ENCODE measurements at regions not wholly inside any gene's neighbourhood (a gene's known extent, or its start where the extent isn't known, plus 50 kb on each side); places are given as distances from the start of the nearest gene placed in this dataset.

GRCh38 chr20:24738981-24739633, 210.0 kb upstream of the CST7 start:
- Histone ChIP-seq H3K36me3 (replicated peaks; ENCODE audit: insufficient read depth, low read length) (no peaks in the 10 kb centered on the region), H3K4me3 (ENCODE audit: low read length) (no peak overlapping the region), H2AFZ (ENCODE audit: low read length) (no peak overlapping the region), H3K9me2 (replicated peaks; ENCODE audit: insufficient read depth, low read length) (no peaks in the 10 kb centered on the region), H3K9ac (ENCODE audit: low read length) (no peak overlapping the region), H3K79me2 (ENCODE audit: low read length) (no peaks in the 10 kb centered on the region), H3K4me1 (ENCODE audit: low read length) (no peaks in the 10 kb centered on the region), H3K27me3 (replicated peaks; ENCODE audit: insufficient read depth, low read length) (peaks cover 8% of the 10 kb centered on the region; the same call in 1 of the 2 replicates), H4K20me1 (ENCODE audit: insufficient read depth, low read length) (no peaks in the 10 kb centered on the region), H3K4me2 (ENCODE audit: low read depth, low read length) (peak overlapping the region; percentile 50; the same call in 1 of the 2 replicates), H3K27ac (ENCODE audit: low read length) (no peak overlapping the region), H3F3A (ENCODE audit: insufficient read depth, low read length) (no peaks in the 10 kb centered on the region), H3K9me3 (replicated peaks; ENCODE audit: insufficient read depth, low read length) (no peaks in the 10 kb centered on the region)
- peak; percentile 60 for DNase-seq
- TF ChIP-seq CTCF (IDR thresholded peaks at IDR 0.05; ENCODE audit: low read length): no peak
- no peak for TF ChIP-seq EZH2 (optimal IDR thresholded peaks at IDR 0.05; ENCODE audit: low read depth, low read length)
- TF ChIP-seq EZH2phosphoT487 (IDR thresholded peaks at IDR 0.05; ENCODE audit: low read length): no peak

- TF ChIP-seq CTCF (IDR thresholded peaks at IDR 0.05; ENCODE audit: low read length) (no peak), EZH2phosphoT487 (IDR thresholded peaks at IDR 0.05; ENCODE audit: low read length) (no peak), EZH2 (optimal IDR thresholded peaks at IDR 0.05; ENCODE audit: low read depth, low read length) (no peak)
- H3K9me2 ChIP-seq (replicated peaks; ENCODE audit: insufficient read depth, low read length): no peaks in the 10 kb centered on the region
Measured at GRCh38 chr20:24739746-24740145, 209.3 kb upstream of the CST7 start.

GRCh38 chr20:24741493-24742072, 207.5 kb upstream of the CST7 start:
- Histone ChIP-seq H2AFZ (ENCODE audit: low read length) (no peak overlapping the region), H3K4me1 (ENCODE audit: low read length) (no peaks in the 10 kb centered on the region), H3F3A (ENCODE audit: insufficient read depth, low read length) (no peaks in the 10 kb centered on the region), H3K79me2 (ENCODE audit: low read length) (no peaks in the 10 kb centered on the region), H3K9me3 (replicated peaks; ENCODE audit: insufficient read depth, low read length) (no peaks in the 10 kb centered on the region), H3K4me2 (ENCODE audit: low read depth, low read length) (no peak overlapping the region), H3K9me2 (replicated peaks; ENCODE audit: insufficient read depth, low read length) (no peaks in the 10 kb centered on the region), H3K9ac (ENCODE audit: low read length) (no peak overlapping the region), H3K36me3 (replicated peaks; ENCODE audit: insufficient read depth, low read length) (no peaks in the 10 kb centered on the region), H4K20me1 (ENCODE audit: insufficient read depth, low read length) (no peaks in the 10 kb centered on the region), H3K4me3 (ENCODE audit: low read length) (no peak overlapping the region), H3K27me3 (replicated peaks; ENCODE audit: insufficient read depth, low read length) (peaks cover 8% of the 10 kb centered on the region; the same call in 1 of the 2 replicates), H3K27ac (ENCODE audit: low read length) (no peak overlapping the region)
- DNase-seq: no peak
- no peak for TF ChIP-seq EZH2phosphoT487 (IDR thresholded peaks at IDR 0.05; ENCODE audit: low read length)
- TF ChIP-seq EZH2 (optimal IDR thresholded peaks at IDR 0.05; ENCODE audit: low read depth, low read length): no peak
- no peak for TF ChIP-seq CTCF (IDR thresholded peaks at IDR 0.05; ENCODE audit: low read length)

More at GRCh38 chr20:24739746-24740145, 209.3 kb upstream of the CST7 start:
- no peaks in the 10 kb centered on the region for H3F3A ChIP-seq (ENCODE audit: insufficient read depth, low read length)
- H2AFZ ChIP-seq (ENCODE audit: low read length): no peak overlapping the region
- H3K27ac ChIP-seq (ENCODE audit: low read length): no peak overlapping the region
- no peaks in the 10 kb centered on the region for H3K79me2 ChIP-seq (ENCODE audit: low read length)
- H3K36me3 ChIP-seq (replicated peaks; ENCODE audit: insufficient read depth, low read length): no peaks in the 10 kb centered on the region
- DNase-seq: no peak
- H3K4me2 ChIP-seq (ENCODE audit: low read depth, low read length): peak overlapping the region; percentile 50; the same call in 1 of the 2 replicates
- no peaks in the 10 kb centered on the region for H3K4me1 ChIP-seq (ENCODE audit: low read length)
- no peaks in the 10 kb centered on the region for H4K20me1 ChIP-seq (ENCODE audit: insufficient read depth, low read length)
- H3K4me3 ChIP-seq (ENCODE audit: low read length): no peak overlapping the region
- H3K9ac ChIP-seq (ENCODE audit: low read length): no peak overlapping the region
- H3K9me3 ChIP-seq (replicated peaks; ENCODE audit: insufficient read depth, low read length): no peaks in the 10 kb centered on the region
- H3K27me3 ChIP-seq (replicated peaks; ENCODE audit: insufficient read depth, low read length): peaks cover 8% of the 10 kb centered on the region; the same call in 1 of the 2 replicates
